ENCODE measurements at regions not wholly inside any gene's neighbourhood (a gene's known extent, or its start where the extent isn't known, plus 50 kb on each side); places are given as distances from the start of the nearest gene placed in this dataset.
"Not testable (repeated sequence)": the region's sequence is repeated elsewhere in the genome, so short reads cannot be mapped to it uniquely, and the experiment has no call there.

DNA sequence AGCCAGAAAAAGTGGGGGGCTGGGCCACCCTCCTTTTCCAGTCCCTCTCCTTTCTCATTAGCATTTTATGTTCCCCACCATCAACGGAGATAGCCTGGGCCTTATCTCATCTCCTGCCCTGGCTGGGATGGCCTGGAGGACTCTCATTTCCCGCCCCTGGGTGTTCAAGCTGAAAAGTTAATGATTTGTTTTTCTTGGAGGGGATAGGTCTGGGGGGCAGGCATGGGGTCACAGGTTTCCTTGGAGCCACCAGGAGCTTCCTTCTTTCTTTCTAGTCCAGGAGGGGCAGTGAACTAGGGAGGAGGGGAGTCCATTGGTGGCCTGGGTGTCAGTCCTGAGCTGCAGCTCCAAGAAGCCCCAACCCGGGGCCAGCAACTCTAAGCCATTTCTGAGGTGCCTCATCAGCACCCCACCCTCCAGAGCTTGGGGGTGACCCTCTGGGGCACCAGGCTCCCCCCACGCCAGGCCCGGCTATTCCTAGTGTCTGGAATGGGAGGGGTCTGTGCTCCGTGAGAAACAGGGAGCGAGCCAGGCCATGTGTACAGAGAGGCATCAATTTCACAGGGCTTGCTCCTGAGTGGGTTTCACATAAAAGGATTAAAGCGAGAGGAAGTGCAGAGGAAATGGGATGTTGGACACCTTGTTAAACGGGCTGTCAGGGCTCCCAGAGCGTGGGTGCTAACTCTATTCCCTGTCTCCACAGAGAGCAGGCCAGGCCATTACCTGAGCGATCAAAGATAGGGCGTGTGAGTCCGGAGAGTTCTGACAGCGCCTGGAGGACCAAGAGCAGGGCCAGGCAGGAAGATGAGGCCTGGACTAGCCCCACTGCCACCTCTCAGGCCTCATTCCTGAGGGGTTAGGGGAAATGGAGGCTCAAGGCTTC is 90.6 kb upstream of the LHX1 start:
- no peak overlapping the region for H3K27ac ChIP-seq
- TF ChIP-seq ZFX (IDR thresholded peaks at IDR 0.05; ENCODE audit: borderline replicate concordance), result no peak
- TF ChIP-seq, protein P1, sequence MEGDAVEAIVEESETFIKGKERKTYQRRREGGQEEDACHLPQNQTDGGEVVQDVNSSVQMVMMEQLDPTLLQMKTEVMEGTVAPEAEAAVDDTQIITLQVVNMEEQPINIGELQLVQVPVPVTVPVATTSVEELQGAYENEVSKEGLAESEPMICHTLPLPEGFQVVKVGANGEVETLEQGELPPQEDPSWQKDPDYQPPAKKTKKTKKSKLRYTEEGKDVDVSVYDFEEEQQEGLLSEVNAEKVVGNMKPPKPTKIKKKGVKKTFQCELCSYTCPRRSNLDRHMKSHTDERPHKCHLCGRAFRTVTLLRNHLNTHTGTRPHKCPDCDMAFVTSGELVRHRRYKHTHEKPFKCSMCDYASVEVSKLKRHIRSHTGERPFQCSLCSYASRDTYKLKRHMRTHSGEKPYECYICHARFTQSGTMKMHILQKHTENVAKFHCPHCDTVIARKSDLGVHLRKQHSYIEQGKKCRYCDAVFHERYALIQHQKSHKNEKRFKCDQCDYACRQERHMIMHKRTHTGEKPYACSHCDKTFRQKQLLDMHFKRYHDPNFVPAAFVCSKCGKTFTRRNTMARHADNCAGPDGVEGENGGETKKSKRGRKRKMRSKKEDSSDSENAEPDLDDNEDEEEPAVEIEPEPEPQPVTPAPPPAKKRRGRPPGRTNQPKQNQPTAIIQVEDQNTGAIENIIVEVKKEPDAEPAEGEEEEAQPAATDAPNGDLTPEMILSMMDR (IDR thresholded peaks at IDR 0.05), result no peak

DNA sequence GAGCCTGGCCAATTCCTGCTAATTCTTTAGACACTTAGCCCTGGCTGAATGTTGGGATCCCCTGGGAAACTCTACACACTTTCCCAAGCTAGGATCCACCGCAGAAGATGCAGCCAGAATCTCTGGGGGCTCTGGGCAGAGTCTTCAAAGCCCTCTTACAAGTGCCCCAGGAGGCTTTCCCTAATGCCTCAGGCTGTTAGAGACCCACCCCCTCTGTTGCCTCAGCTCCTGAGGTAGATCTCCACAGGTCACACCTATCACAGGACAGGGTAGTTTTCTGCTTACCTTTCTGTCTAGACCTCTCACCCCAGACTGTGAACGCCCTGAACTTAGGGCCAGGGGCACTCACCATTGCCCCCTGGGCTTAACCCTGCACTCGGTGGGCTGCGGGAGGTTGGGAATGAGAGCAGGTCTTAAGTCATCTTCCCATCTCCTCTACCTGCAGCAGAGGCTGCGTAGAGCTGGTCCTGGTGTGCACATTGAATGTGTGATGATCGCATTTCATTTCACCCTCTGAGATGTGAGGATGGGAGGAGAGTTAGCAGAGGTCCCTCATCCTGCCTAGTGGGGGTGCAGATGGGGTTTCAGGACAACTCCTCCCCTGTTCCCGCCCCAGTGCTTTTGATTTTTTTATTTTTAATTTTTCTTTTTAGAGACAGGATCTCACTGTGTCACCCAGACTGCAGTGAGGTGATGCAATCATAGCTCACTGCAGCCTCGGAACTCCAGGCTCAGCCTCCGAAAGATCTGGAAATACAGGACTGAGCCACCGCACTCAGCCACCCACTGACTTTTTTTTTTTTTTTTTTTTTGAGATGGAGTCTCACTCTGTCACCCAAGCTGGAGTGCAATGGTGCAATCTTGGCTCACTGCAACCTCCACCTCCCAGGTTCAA is 89.0 kb upstream of the LHX1 start:
- TF ChIP-seq, protein P1 (IDR thresholded peaks at IDR 0.05), result no peak
- no peak for TF ChIP-seq ZFX (IDR thresholded peaks at IDR 0.05; ENCODE audit: borderline replicate concordance)
- H3K27ac ChIP-seq, result no peak overlapping the region

DNA sequence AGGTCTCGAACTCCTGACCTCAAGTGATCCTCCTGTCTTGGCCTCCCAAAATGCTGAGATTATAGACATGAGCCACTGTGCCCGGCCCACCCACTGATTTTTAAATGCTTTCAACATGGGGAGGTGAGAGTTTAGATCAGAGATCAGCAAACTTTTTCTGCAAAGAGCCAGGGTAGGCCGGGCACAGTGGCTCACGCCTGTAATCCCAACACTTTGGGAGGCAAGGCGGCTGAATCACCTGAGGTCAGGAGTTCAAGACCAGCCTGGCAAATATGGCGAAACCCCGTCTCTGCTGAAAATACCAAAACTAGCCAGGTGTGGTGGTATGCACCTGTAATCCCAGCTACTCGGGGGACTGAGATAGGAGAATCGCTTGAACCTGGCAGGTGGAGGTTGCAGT is 88.3 kb upstream of the LHX1 start:
- not testable (repeated sequence) for H3K27ac ChIP-seq

DNA sequence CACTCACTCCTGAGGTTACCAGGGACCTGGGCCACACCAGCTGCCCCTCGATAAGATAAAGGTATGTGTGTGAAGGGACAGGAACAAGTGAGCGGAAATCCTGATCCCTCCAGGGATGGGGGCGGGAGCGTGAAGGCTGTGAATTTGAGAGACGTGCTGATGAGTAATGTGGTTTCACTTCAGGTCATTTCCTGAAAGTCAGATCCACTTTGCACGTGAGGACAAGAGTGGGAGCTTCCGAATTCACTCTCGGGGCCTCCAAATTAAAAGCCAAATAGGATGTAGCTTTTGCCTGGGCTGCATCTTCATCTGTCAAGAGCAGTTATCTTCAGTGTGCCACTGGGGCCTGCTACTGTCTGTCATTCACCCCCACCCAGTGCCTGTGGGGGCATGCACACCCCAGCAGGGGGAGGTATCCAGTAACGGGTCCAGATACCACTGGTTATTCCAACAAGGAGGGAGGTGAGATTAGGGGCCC is 87.4 kb upstream of the LHX1 start:
- no peak overlapping the region for H3K27ac ChIP-seq
- TF ChIP-seq ZFX (IDR thresholded peaks at IDR 0.05; ENCODE audit: borderline replicate concordance), result no peak
- TF ChIP-seq, protein P1 (IDR thresholded peaks at IDR 0.05), result no peak

DNA sequence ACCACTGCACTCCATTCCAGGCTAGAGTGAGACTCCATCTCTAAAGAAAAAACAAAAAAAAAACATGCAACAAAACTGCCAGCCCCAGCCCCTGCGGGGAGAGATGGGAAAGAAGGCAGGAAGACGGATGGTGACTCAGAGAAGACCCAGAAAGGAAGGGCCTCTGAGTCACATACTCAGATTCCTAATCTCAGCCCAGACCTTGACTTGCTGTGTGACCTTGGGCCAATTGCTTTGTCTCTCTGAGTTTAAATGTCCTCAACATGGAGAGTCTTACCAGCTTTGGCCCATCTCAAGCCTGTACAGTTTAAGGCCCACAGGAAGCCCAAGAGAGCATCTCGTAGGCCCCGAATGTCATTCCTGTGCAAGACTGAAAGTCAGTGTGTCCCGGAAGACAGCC is 86.5 kb upstream of the LHX1 start:
- TF ChIP-seq, protein P1 (IDR thresholded peaks at IDR 0.05), result no peak
- TF ChIP-seq ZFX (IDR thresholded peaks at IDR 0.05; ENCODE audit: borderline replicate concordance), result no peak
- H3K27ac ChIP-seq, result no peak overlapping the region

DNA sequence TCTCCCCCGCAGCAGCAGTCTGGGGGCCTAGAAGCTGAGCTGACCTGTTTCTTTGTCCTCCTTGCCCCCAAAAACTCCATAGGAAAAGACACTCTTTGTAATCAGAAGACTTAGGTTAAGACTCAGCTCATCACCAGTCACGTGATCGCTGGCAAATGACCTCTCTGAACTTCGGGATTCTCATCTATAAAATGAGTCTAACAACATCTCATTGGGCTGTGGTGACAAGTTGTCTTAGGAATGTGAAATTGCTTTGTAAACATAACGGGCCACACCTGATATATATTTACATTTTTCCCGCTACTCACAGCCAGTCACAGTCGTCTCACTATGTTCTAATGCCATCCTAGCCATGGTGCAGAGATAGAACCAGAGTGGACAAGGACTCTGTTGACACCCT is 86.0 kb upstream of the LHX1 start:
- TF ChIP-seq ZFX (IDR thresholded peaks at IDR 0.05; ENCODE audit: borderline replicate concordance), result no peak
- TF ChIP-seq, protein P1 (IDR thresholded peaks at IDR 0.05), result no peak
- H3K27ac ChIP-seq, result no peak overlapping the region

DNA sequence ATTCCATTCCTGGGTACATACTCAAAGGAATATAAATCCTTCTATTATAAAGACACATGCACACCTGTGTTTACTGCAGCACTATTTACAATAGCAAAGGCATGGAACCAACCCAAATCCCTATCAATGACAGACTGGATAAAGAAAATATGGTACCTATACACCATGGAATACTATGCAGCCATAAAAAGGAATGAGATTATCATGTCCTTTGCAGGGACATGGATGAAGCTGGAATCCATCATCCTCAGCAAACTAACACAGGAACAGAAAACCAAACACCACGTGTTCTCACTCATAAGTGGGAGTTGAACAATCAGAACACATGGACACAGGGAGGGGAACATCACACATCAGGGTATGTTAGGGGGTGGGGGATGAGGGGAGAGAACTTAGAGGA is 84.8 kb upstream of the LHX1 start:
- H3K27ac ChIP-seq, result not testable (repeated sequence)

DNA sequence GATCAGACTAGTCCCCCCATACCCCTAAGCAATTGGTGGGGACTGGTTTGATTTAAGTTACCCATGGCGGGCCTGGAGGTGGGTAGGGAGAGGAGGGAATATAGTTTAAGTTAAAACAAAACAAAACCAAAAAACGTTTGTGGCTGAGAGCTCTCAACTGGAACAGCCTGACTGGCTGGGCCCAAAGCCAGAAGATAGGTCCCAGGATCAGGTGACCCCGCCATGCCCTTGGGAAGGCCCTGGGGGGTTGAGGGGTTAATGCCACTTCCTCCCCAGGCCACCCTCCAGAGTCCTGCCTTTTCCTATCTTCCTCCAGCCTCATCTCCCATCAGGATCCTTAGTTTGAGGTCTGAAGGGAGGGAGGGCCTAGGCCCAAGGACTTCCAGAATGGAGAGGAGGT is 82.3 kb upstream of the LHX1 start:
- TF ChIP-seq, protein P1 (IDR thresholded peaks at IDR 0.05), result no peak
- TF ChIP-seq ZFX (IDR thresholded peaks at IDR 0.05; ENCODE audit: borderline replicate concordance), result no peak

More for the DNA sequence above, 82.3 kb upstream of the LHX1 start:
- H3K27ac ChIP-seq, result no peak overlapping the region
